SK-N-DZ (cell line): ENCODE measurements at regions not wholly inside any gene's neighbourhood (a gene's known extent, or its start where the extent isn't known, plus 50 kb on each side); places are given as distances from the start of the nearest gene placed in this dataset.
"Not testable (repeated sequence)": the region's sequence is repeated elsewhere in the genome, so short reads cannot be mapped to it uniquely, and the experiment has no call there.

Source experiments
- DNase-seq: peaks from one replicate; pipeline ENCODE4 v3.0.0-alpha.2; 2015; ENCODE audit warnings: low spot score

GRCh38 chr7:126005064-126005463, 1075.4 kb upstream of the POT1 start:
- DNase-seq: no peak

GRCh38 chr7:126001349-126001748, 1071.7 kb upstream of the POT1 start:
- no peak for DNase-seq

DNA sequence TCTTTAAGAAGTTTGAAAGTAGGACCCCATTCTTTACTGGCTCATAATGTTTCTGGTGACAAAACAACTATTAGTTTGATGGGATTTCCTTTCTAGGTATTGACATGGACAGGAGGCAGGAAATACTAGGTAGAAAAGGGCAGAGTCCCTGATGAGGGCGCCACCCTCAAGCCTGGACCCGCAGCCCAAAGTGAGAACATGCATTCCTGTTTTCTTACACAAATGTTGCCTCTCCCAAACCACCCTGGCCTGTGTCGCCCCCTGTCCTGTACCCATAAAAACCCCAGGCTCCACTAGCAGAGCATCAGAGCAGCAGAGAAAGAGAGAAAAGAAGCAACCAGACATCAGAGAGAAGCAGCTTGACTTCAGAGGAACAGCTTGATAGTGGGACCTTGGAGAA, 1055.2 kb upstream of the POT1 start:
- no peak for DNase-seq

GRCh38 chr7:125971656-125972055, 1042.0 kb upstream of the POT1 start:
- DNase-seq: no peak

- no peak for DNase-seq
Measured at GRCh38 chr7:125966278-125967048, 1036.8 kb upstream of the POT1 start.

DNA sequence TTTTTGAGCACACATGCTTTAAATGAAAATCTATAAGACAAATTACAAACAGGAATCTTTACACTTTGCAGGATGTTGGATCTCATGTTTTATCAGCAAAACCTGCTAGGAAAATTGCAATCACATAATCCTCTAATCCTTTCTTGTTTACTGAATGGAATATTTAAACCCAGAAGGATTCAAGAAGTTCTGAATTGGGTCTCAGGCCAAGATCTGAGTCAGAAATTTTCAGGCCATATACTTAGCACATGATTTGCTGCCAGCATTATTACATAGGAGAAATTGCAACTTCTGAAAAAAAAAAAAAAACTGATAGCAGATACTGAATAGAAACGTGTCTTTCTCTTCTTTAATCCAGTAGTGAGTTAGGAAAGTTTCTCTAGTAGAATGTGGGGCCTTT, 1005.3 kb upstream of the POT1 start:
- no peak for DNase-seq

DNA sequence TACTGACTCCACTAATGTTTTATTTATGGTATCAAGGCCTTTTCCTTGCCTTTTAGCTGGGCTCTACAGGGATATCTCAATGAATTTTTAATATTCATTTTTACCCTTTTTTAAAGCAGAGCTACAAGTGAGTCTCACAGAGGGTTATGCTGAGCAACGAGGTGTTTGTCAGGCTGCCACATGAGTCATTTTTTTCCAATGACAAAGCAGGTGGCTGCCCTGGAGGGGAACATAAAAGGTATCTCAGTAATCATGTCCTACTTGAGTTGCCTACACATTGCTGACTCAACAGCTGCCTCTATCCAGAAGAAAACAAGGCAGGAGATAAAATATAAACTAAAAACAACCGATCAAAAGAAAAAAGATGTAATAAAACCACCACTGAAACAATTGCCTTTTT, 1004.9 kb upstream of the POT1 start:
- no peak for DNase-seq

- no peak for DNase-seq
Measured at GRCh38 chr7:125930848-125931247, 1001.2 kb upstream of the POT1 start.

GRCh38 chr7:125927556-125927955, 997.9 kb upstream of the POT1 start:
- peak; percentile 12 for DNase-seq

- no peak for DNase-seq
Measured at GRCh38 chr7:125926621-125927020, 997.0 kb upstream of the POT1 start.

GRCh38 chr7:125924037-125924436, 994.4 kb upstream of the POT1 start:
- DNase-seq: no peak

DNA sequence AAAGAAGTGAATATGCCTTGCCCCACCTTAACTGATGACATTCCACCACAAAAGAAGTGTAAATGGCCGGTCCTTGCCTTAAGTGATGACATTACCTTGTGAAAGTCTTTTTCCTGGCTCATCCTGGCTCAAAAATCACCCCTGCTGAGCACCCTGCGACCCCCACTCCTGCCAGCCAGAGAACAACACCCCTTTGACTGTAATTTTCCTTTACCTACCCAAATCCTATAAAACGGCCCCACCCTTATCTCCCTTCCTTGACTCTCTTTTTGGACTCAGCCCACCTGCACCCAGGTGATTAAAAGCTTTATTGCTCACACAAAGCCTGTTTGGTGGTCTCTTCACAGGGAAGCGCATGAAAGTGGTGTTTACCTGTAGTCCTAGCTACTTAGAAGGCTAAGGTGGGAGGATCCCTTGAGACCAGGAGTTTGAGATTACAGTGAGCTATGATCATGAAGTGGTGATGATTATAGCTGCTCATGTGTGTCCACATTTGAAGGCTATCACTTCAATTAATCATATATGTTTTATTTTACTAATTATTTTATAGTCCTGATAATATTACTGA, 985.8 kb upstream of the POT1 start:
- DNase-seq: not testable (repeated sequence)

DNA sequence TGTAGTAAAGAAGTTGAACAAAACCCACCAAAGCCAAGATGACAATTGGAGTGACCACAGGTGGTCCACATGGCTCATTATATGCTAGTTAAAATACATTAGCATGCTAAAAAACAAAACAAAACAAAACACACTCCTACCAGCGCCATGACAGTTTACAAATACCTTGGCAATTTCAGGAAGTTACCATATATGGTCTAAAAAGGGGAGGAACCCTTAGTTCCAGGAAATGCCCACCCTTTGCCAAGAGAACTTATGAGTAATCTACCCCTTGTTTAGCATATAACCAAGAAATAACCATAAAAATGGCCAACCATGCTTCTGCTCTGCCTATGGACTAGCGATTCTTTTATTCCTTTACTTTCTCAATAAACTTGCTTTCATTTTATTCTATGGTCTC, 979.1 kb upstream of the POT1 start:
- DNase-seq: no peak

- DNase-seq: no peak
Measured at GRCh38 chr7:125899577-125899976, 970.0 kb upstream of the POT1 start.

DNA sequence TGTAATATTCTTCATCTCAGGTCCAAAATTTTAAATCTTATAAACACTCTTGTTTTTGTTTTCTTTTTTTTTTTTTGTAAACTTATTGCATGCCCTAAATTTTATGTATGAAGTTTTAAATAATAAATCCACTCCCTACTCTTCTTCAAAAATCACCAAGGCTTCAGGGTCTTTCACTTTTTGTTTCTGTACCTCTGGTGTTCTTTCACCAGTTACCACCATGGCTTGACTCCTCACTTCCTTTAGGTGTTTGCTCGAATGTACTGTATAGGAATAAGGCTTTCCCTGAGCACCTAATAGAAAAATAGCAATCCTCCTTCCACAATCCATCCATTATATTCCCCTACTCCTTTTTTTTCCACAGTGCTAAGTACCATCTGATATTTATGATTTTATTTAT, 962.8 kb upstream of the POT1 start:
- no peak for DNase-seq

GRCh38 chr7:125878988-125879387, 949.4 kb upstream of the POT1 start:
- no peak for DNase-seq

GRCh38 chr7:125878235-125878956, 948.8 kb upstream of the POT1 start:
- no peak for DNase-seq

- no peak for DNase-seq
Measured at GRCh38 chr7:125877246-125877645, 947.6 kb upstream of the POT1 start.

DNA sequence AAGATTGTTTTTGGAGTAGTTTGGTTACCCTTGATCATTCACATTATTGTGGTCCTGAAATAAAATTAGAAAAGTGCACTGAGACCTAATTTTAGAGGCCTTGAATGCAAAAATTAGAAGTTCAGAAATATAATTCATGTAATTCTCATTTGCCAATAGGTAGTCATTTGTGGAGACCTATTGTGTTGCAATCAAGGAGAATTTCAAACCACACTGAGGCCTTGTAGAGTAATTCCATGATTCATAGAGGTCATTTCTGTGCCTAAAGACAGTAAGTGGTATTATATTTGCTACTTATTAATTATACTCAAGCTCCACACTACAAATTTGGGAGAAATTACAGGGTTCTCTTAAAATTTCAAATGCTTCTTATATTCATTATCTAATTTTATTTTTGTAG, 946.8 kb upstream of the POT1 start:
- no peak for DNase-seq

DNA sequence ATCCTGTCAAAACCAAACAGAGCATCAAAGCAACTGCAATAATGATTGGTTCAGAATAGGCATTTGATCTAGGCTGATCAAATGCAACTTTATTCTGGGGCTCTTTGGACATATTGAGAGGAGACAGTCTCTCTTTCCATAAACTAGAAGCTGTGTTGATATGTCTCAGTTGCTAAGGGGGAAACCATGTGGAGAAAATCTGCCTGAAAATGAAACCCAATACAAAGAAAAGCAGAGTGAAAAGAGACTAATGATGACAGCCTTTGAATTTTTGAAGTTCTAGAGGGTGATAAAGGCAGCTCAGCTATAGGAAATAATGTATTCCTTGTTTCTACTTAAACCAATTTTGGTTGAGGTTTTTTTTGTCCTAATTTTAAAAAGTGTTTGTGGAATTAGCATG, 941.8 kb upstream of the POT1 start:
- DNase-seq: no peak

- DNase-seq: no peak
Measured at GRCh38 chr7:125857606-125858005, 928.0 kb upstream of the POT1 start.

- DNase-seq: no peak
Measured at GRCh38 chr7:125848157-125848556, 918.5 kb upstream of the POT1 start.

GRCh38 chr7:125847692-125848091, 918.1 kb upstream of the POT1 start:
- DNase-seq: no peak
